WTC11 (cell line): ENCODE measurements at regions not wholly inside any gene's neighbourhood (a gene's known extent, or its start where the extent isn't known, plus 50 kb on each side); places are given as distances from the start of the nearest gene placed in this dataset.

Experiments used
- ATAC-seq: fragments of 200-7000 bp; cut with Tn5 transposase; 2 replicates; pipeline ENCODE4 v1.10.0; 2021; ENCODE audit warnings: mild to moderate bottlenecking, moderate library complexity
- CTCF ChIA-PET: fragments of 300-600 bp; sonication (Branson Sonifier 250); formaldehyde crosslinking; loops from one replicate; lab custom pipeline; 2021; ENCODE audit warnings: antibody characterized with exemption; lab: Charles Lee
- POLR2A ChIA-PET: fragments of 350-600 bp; sonication (Branson Sonifier 250); formaldehyde crosslinking; loops from one replicate; lab custom pipeline; 2021; ENCODE audit warnings: antibody characterized with exemption; lab: Charles Lee
- DNase-seq: peaks from one replicate; pipeline ENCODE4 v3.0.0; 2021; ENCODE audit warnings: low spot score
- H3K27ac Mint-ChIP-seq: 2 replicates; pipeline ENCODE4 v1.8.0; 2021; ENCODE audit warnings: mixed read lengths
- H3K27me3 Mint-ChIP-seq: 2 replicates; pipeline ENCODE4 v1.8.0; 2021; ENCODE audit warnings: low read depth, mild to moderate bottlenecking, moderate library complexity, mixed read lengths
- H3K36me3 Mint-ChIP-seq: 2 replicates; pipeline ENCODE4 v1.8.0; 2021; ENCODE audit warnings: mixed read lengths
- H3K4me1 Mint-ChIP-seq: 2 replicates; pipeline ENCODE4 v1.8.0; 2022; ENCODE audit warnings: mixed read lengths
- H3K4me3 Mint-ChIP-seq: 2 replicates; pipeline ENCODE4 v1.8.0; 2021; ENCODE audit warnings: mild to moderate bottlenecking, moderate library complexity, mixed read lengths
- H3K9me3 Mint-ChIP-seq: 2 replicates; pipeline ENCODE4 v1.8.0; 2021; ENCODE audit warnings: mixed read lengths
- AFF4 ChIP-seq: sonication (generic); formaldehyde crosslinking; IDR thresholded peaks from 2 replicates; pipeline ENCODE4 v1.8.1; 2023; ENCODE audit warnings: mild to moderate bottlenecking, missing genetic modification reagents, borderline replicate concordance
- ELF4 ChIP-seq: sonication (generic); formaldehyde crosslinking; IDR thresholded peaks from 2 replicates; pipeline ENCODE4 v1.8.1; 2022; ENCODE audit warnings: low read depth, mild to moderate bottlenecking, moderate library complexity, missing genetic modification reagents
- FOXP1 ChIP-seq: sonication (generic); formaldehyde crosslinking; IDR thresholded peaks from 2 replicates; pipeline ENCODE4 v1.8.0; 2022; ENCODE audit warnings: missing genetic modification reagents, mild to moderate bottlenecking, moderate library complexity, borderline replicate concordance
- TP53 ChIP-seq: sonication (generic); formaldehyde crosslinking; IDR thresholded peaks from 2 replicates; pipeline ENCODE4 v1.8.1; 2023; ENCODE audit warnings: mild to moderate bottlenecking, missing genetic modification reagents
- ZBTB21 ChIP-seq: sonication (generic); formaldehyde crosslinking; IDR thresholded peaks from 2 replicates; pipeline ENCODE4 v1.8.1; 2023; ENCODE audit warnings: mild to moderate bottlenecking, missing genetic modification reagents, borderline replicate concordance
- ZNF671 ChIP-seq: fragments of 250-450 bp; sonication (Bioruptor Pico); IDR thresholded peaks from 2 replicates; pipeline ENCODE4 v1.8.0; 2021; ENCODE audit warnings: mild to moderate bottlenecking
- ZSCAN18 ChIP-seq: fragments of 250-450 bp; sonication (Bioruptor Pico); IDR thresholded peaks from 2 replicates; pipeline ENCODE4 v2.1.2; 2022; ENCODE audit warnings: mild to moderate bottlenecking, moderate library complexity
- TF ChIP-seq, protein P1 (sequence below): sonication (generic); formaldehyde crosslinking; IDR thresholded peaks from 2 replicates; pipeline ENCODE4 v1.8.1; 2022; ENCODE audit warnings: missing genetic modification reagents, borderline replicate concordance
- TF ChIP-seq, protein P2 (sequence below): sonication (generic); formaldehyde crosslinking; IDR thresholded peaks from 2 replicates; pipeline ENCODE4 v1.8.1; 2023; ENCODE audit warnings: mild to moderate bottlenecking, missing genetic modification reagents

DNA sequence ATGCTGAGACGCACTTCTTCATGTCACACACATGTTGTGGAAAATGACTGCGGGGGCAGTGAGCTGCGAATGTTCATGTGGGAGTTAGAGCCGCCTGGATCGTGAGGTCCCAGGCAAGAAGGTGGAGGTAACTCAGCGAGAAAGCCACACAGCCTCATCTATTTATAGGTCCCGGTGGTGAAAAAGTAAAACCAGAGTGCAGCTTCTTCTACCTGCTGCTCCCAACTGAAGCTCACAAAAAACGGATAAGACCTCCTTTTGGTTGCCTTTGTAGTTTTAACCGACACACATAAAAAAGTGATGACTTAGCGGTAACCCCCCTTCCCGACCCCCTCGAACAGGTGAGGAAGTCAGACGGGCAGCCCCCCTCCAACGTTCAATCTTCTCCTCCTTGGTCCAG is 276.9 kb downstream of the GATA3 start:
- DNase-seq (no peak), ATAC-seq (no peak)
- no peak for TF ChIP-seq ELF4 (CRISPR knock-in tag)
- TF ChIP-seq ZBTB21, result no peak
- TF ChIP-seq TP53 (CRISPR knock-in tag), result no peak
- no peaks in the 10 kb centered on the region for H3K36me3 Mint-ChIP-seq
- H3K9me3 Mint-ChIP-seq, result no peaks in the 10 kb centered on the region
- peaks cover 13% of the 10 kb centered on the region for H3K4me1 Mint-ChIP-seq
- CTCF ChIA-PET, result interaction anchor here (0.6 to 1.3 kb wide), 2 partner anchors 34 to 298 kb away, joined by 3 read pairs; no protein-coding TSS in a partner anchor
- H3K4me3 Mint-ChIP-seq, result no peak overlapping the region
- POLR2A ChIA-PET, result no interaction called here
- H3K27me3 Mint-ChIP-seq, result peaks cover 34% of the 10 kb centered on the region
- H3K27ac Mint-ChIP-seq, result no peak overlapping the region

DNA sequence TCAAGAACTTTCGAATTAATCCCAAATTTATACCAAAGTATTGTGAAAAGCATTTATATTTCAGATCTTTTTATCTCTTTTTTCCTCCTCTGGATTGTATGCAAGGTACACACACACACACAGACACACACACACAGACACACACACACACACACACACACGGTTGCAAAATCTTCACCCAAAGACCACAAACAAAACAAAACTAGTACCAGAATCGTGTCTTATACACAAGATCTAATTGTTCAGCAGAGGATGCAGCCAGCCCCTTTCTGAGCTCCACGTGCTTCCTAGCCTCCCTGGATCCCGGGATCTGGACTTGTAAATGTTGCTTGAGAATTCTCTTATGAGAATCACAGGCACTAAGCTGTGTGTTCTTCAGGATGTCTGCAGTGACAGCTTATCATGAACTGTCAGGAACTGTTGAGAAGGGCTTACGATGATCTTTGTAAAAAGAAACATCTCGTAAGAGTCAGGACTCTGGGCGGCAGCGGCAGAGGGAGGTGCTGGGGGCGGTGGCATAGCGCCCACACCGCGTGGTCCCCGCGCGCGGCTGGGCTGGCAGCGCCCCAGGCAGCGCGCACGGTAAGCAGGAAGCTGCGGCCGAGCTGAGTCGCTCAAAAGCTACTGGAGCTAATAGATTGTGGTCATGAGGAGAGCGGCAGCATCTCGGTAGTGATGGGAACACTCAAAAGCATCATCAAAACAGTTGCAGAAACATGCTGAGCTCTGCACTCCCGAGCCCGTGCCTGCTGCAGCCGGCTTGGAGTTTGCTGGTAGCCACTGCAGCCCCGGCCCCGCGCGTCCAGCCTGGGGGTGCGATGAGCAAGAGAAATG is 277.6 kb downstream of the GATA3 start:
- CTCF ChIA-PET, result interaction anchor here (0.6 to 1.3 kb wide), 2 partner anchors 182 to 298 kb away, joined by 3 to 5 read pairs; no protein-coding TSS in a partner anchor
- H3K27me3 Mint-ChIP-seq, result peaks cover 34% of the 10 kb centered on the region
- H3K27ac Mint-ChIP-seq, result no peak overlapping the region
- DNase-seq (peak; percentile 29), ATAC-seq (peak; percentile 85)
- H3K4me1 Mint-ChIP-seq, result peaks cover 16% of the 10 kb centered on the region
- no peaks in the 10 kb centered on the region for H3K9me3 Mint-ChIP-seq
- POLR2A ChIA-PET, result no interaction called here
- no peaks in the 10 kb centered on the region for H3K36me3 Mint-ChIP-seq
- peak overlapping the region; percentile 63 for H3K4me3 Mint-ChIP-seq
- no peak for TF ChIP-seq FOXP1 (CRISPR knock-in tag)
- TF ChIP-seq, protein P1, sequence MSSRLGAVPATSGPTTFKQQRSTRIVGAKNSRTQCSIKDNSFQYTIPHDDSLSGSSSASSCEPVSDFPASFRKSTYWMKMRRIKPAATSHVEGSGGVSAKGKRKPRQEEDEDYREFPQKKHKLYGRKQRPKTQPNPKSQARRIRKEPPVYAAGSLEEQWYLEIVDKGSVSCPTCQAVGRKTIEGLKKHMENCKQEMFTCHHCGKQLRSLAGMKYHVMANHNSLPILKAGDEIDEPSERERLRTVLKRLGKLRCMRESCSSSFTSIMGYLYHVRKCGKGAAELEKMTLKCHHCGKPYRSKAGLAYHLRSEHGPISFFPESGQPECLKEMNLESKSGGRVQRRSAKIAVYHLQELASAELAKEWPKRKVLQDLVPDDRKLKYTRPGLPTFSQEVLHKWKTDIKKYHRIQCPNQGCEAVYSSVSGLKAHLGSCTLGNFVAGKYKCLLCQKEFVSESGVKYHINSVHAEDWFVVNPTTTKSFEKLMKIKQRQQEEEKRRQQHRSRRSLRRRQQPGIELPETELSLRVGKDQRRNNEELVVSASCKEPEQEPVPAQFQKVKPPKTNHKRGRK, result peak; percentile 85; the same call in 1 of the 2 replicates

GRCh38 chr10:8332730-8333111 is 278.2 kb downstream of the GATA3 start:
- Mint-ChIP-seq H3K9me3 (no peaks in the 10 kb centered on the region), H3K27ac (no peak overlapping the region), H3K4me1 (peaks cover 20% of the 10 kb centered on the region), H3K36me3 (no peaks in the 10 kb centered on the region), H3K4me3 (peak overlapping the region; percentile 63), H3K27me3 (peaks cover 34% of the 10 kb centered on the region)
- ChIA-PET CTCF (interaction anchor here (0.6 to 1.3 kb wide), 2 partner anchors 181 to 299 kb away, joined by 3 to 5 read pairs; no protein-coding TSS in a partner anchor), POLR2A (no interaction called here)
- DNase-seq (no peak), ATAC-seq (no peak)
- TF ChIP-seq, protein P1, result peak; percentile 86
- TF ChIP-seq ZNF671, result no peak

DNA sequence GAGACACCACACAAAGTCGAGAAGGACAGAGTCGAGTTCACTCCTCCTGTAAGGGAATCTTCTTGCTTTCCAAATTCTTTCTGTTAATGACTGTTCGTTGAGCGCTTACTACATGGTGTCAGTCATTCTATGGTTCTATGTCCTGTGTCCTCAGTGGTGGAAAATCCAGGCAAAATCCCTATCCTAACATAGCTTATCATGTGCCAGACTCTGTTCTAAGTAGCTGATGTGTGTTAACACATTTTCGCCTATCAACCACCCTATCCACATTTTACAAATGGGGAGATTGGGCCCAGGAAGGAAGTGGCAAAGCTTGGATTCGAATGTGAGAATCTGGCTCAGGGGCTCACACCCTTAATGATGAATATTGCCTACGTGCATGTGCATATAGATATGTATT is 280.1 kb downstream of the GATA3 start:
- peaks cover 34% of the 10 kb centered on the region for H3K27me3 Mint-ChIP-seq
- H3K36me3 Mint-ChIP-seq, result no peaks in the 10 kb centered on the region
- H3K9me3 Mint-ChIP-seq, result no peaks in the 10 kb centered on the region
- DNase-seq, result no peak
- ChIA-PET CTCF (no interaction called here), POLR2A (no interaction called here)
- TF ChIP-seq, protein P2, sequence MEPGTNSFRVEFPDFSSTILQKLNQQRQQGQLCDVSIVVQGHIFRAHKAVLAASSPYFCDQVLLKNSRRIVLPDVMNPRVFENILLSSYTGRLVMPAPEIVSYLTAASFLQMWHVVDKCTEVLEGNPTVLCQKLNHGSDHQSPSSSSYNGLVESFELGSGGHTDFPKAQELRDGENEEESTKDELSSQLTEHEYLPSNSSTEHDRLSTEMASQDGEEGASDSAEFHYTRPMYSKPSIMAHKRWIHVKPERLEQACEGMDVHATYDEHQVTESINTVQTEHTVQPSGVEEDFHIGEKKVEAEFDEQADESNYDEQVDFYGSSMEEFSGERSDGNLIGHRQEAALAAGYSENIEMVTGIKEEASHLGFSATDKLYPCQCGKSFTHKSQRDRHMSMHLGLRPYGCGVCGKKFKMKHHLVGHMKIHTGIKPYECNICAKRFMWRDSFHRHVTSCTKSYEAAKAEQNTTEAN, result no peak
- TF ChIP-seq ZSCAN18 (CRISPR knock-in tag) (no peak), AFF4 (CRISPR knock-in tag) (no peak)
- H3K27ac Mint-ChIP-seq, result no peak overlapping the region
- ATAC-seq, result no peak
- no peak overlapping the region for H3K4me3 Mint-ChIP-seq
- peaks cover 20% of the 10 kb centered on the region for H3K4me1 Mint-ChIP-seq
